Muscle of back (tissue), 3 donors: ENCODE measurements at regions not wholly inside any gene's neighbourhood (a gene's known extent, or its start where the extent isn't known, plus 50 kb on each side); places are given as distances from the start of the nearest gene placed in this dataset.
A peak's percentile ranks its signal among the peaks of the same experiment; 100 is the strongest.

ENCODE experiments used
- DNase-seq, 3 donors: peaks; one replicate each; pipeline versions ENCODE4 v3.0.0 to v3.0.0-alpha.2; 2013

DNA sequence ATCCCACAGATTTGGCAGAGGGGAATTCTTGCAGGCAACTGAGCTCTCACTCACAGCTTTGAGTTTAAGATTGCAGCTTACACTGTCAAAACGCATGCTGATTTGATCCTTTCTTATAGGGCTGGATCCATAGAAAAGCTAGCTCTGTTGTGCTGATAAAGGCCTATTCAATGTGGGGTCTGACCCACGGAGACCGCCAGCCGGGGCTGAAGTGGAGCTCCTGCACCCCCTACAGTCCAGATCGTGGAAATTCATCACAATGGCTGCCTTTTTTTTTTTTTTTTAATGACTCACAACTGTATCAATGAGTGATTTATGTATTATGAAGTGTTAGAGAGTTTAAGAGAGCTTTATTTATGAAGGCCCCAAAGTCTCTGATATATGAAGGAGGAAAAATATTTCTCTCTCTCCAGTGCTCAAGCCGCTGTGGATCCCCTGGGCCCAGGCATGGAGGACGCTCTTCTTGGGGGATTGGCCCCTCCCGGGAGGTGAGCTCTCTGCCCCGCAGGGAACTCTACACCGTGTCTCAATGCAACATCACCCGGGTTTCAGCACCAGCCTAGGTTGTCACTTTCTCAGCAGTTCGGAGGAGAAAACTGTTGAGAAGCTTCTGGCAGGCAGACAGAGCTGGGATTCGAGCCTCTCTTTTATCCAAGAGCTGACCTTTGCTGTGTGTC lies 700.2 kb downstream of the IRX1 start:
- peak; percentile 47 to 79 (median 55) for DNase-seq

DNA sequence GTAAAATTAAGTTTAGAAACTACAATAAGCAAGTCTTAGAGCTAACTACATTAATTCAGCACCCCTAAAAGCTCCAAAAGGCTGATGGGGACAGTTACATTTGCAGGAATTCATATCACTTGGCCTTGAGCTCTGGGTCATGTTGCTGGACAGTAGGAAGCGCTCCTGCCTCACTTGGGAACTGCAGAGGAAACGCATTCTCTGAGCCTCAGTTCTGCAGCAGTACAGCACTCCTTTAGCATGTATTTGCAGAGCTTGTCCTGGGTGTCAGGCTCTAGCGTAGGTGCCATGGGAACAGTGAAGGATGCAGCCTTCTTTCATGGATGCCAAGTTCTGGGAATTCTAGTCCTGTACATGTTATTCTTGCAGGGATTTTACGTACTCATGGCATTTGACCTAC lies 710.4 kb downstream of the IRX1 start:
- DNase-seq: no peak

DNA sequence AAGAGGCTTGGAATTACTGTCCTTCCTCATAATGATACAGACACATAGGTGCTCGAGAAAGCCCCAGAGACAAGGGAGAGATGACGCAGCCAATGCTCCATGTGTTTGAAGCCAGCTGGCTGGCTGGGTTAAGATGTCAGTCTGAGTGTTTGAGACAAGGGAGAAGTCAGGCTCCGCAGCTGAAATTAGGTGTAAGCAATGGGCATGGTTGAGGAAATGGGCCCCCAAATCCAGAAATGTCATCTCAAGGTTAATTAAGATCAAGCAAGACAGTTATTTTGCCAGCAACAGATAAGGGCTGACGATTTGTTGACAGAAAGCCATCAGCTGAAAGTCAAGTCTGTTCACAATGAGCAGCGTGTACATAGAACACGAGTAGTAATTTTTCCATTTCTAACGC lies 713.4 kb downstream of the IRX1 start:
- DNase-seq: no peak

DNA sequence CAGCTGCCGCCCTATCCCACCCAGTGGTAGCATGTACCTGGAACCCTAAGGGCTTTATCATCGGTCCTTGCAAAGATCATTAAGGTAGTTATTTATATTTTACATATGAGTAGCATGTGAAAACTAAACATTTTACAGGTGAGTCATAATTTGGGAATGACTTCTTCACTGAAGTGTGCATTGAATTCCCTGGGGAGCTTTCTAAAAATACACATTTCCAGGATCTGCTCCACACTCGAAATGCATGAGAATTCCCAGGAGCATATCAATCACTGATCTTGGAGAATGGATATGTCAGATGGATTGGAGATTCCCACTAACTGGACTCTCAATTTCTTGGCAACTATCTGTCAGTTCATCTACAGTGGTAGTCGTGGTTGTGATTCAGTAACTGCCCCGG lies 717.5 kb downstream of the IRX1 start:
- DNase-seq: peak in 1 of 3 donors; percentile 72

DNA sequence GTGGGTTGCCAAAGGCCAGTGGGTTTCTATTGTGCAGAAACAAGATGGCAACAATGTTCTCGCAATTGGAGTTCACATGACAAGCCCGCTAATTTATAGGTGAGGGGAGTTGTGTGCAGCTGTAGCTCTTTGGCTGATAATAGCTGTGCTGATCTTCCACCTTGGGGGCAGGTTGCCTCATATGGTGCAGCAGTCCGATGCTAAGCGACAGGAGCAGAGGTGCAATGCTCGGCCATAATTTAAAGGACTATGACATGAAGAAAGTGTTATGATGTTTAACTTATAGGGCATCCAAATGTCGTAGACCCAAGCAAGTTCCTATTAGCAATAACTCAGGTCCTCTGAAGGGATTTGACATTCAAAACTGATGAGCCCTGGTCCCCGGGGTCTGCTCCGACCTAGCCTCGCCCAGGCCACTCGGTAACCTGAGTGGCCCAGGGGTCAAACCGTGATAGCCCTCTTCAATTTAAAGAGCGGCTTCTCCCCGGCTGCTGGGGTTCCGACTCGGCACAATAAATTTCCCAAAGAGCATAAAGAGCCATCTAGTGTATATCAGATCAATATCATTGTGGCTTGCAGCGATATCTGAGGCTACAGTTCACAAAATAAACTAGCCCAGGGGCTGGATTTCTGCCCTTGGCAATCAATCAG lies 724.0 kb downstream of the IRX1 start:
- no peak for DNase-seq

DNA sequence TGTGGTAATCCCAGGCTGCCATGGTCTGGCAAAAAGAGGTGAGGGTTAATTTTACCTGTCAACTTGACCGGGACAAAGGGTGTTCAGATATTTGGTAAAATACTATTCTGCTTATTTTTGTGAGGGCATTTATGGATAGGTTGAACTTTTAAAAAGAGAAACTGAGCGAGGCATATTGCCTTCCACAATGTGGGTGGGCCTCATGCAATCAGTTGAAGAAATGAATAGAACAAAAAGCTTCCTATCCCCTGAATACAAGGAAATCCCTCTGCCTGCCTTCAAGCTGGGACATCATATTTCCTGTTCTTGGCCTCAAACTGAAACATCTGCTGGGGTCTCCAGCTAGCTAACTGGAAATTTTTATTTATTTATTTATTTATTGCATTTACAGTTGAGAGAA lies 734.7 kb downstream of the IRX1 start:
- no peak for DNase-seq

DNA sequence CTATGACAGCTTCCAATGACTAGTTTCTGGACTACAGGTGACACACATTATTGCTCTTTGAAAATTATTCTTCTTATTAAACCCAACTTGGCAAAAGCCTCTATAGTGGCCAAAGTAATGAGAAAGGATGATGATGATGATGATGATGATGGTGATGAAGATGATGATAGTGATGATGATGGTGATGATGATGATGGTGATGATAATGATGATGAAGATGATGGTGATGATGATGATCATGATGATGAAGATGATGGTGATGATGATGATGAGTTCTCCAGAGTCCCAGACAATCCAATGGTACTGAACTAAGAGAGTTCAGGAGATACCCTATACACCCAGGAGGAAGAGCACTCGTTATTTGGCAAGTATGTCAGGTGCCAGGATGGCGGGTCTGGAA lies 739.4 kb downstream of the IRX1 start:
- DNase-seq: no peak

DNA sequence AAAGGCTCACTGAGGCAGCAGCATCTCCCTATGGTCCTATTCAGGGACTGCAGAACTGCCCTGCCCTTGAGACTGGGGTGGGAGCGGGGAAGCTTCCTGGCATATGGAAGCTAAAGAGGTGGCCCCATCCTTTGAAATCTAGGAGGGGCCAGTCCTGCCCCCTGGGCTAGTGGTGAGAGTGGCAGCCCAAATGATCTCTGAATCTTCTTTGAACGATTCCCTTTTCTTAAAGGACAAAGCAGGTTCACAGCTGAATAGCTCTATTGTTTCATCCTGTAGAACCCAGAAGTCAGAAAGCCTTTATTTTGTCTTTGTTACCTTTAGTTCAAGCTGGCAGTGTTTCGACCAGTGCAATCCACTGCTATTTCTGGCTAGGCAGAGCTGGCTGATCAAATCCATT lies 741.9 kb downstream of the IRX1 start:
- DNase-seq: no peak

DNA sequence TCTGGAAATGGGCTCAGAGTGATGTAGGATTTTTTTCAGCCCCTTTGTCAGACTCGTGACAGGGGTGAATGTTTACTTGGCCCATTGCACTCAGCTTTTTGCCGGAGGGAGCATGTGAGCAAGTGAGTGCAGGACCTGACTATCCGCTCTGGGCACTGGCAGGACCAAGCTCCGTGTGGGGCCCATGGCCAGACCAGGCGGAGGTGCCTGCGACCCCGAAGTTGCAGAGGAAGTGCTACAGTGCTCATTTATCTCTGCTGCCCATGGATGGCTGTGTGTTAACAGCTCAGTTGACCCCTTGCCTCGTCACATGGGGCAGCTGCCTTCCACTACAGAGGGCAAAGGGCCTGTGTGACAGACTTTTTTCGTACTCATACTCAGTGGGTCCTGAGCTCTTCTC lies 744.3 kb downstream of the IRX1 start:
- no peak for DNase-seq

DNA sequence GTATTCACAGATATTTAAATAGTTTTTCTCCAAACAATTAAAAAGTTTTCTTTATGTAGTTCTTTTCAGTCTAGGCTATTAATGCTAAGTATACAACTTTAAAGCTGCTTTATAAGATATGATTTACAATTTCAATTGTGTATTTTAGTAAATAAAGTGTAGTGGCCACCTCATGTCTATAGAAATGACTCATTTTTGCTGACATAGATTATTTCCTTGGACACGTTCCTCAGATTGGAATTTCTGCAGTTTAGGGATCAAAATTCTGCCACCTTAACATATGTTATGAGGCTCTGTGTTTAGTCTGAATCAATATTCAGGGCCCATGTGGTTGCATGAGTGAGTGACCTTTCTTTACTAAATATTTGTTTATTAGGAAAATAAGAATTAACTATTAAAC lies 750.2 kb downstream of the IRX1 start:
- DNase-seq: no peak

DNA sequence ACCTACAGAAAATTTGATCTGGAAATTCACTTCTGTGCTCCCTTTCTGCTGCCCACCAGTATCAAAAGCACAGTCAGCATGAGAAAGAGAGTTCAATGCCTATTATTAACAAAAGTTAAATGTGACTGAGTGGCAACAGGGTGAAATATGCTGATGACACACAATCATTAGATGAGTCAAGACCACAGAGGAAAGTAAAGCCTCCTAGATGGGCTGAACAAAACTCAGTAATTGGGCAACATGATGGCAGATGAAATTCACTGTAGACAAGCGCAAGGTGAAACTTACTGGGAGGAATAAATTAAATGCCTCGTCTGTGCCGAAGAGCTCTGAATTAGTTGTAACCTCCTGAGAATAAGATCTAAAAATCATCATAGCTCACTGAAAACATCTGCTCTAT lies 752.8 kb downstream of the IRX1 start:
- DNase-seq: peak in 1 of 3 donors; percentile 43

DNA sequence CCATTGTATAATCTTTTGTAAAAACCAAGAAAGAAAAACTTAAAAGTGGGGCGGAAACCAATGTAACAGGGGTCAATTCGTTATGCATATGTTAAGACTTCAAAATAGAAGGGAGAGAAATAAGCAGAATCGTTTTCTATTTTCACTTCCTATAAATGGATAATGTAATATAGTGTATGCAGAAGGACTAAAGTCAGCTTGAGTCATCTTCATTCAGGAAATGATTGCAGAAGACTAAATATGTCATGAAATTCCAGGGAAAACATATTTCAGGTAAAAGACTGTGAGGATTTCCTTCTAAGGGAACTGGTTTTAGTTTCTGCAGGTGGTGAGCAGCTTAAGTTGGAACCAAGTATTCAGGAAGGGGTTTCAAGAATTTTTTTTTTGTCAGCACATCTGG lies 753.3 kb downstream of the IRX1 start:
- DNase-seq: no peak

DNA sequence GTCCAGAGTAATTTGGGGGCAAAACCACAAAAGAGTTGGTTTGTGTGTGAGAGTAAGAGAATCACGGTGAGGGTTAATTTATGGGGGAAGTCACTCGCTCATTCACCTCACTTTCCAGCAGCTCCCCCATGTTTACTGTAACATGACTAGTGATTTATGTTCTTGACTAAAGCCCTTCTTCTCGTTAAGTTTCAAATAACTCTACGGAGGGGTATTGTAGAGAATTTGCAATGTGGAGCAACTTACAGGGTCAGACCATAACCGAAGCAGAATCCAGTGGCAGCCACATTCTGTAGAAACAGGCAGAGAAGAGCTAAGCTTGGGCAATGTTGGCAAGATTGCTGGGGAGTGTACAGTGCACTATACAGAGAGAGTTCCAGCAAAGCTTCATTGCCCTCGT lies 760.6 kb downstream of the IRX1 start:
- no peak for DNase-seq

DNA sequence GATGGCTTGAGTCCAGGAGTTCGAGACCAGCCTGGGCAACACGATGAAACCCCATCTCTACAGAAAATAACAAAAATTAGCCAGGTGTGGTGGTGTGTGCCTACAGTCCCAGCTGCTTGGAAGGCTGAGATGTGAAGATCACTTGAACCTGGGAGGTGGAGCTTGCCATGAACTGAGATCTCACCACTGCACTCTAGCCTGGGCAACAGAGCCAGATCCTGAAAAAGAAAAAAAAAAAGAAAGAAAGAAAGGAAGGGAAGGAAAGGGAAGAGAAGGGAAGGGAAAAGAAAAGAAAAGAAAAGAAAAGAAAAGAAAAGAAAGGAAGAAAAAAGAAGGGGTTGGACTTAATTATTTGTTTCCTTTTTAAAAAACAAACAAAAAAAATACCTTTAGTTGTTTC lies 764.2 kb downstream of the IRX1 start:
- no peak for DNase-seq

DNA sequence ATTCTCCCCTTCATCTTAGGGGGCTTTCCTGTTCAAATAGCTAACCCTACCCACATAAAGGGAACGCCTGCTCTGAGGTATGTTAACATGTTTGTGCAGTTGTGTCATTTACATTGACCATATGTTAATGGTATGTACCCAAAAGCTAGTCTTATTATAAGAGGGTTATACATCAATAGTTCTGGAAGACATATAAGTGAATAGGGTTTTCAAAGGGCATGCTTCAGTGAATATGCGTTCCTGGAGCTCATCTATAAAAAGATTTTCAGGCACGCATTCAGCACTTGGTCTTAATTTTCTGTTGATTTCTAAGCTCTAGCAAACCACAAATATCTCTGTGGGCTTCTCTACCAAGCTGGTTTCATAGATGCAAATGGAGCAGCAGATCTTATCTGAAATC lies 766.1 kb downstream of the IRX1 start:
- peak in 1 of 3 donors; percentile 54 for DNase-seq

DNA sequence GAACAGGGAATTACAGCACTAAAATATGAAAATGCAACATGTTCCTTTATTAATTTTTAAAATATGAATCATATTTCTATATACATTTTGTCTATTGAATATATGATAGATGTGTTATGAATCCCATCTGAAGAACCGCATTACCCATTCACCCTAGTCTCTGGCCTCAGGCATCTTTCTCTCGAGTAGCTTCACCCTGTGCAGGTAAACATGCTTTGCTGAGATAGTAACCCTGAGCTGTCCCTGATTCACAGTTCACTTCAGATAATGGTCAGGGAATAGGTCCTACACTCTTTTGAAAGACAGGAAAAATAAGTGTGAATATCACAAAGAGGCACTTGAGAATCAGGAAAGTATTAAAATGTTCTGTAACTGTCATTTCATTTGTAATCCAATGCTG lies 766.8 kb downstream of the IRX1 start:
- no peak for DNase-seq

DNA sequence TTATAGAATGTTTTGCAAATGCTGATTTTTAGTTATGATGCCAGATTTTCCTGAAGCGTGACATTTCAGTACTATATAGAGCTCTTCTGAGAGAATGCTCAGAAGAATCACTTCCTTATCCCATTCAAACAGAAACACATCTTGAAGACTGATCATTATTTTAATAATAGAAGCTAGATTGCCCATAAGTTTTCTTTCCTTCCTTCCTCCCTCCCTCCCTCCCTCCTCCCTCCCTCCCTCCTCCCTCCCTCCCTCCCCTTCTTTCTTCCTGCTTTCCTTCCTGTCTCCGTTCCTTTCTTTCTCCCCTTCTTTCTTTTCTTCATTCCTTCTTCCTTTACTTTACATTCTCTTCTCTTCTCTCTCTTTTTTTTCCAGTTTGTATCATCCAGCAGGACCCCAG lies 767.4 kb downstream of the IRX1 start:
- DNase-seq: no peak

DNA sequence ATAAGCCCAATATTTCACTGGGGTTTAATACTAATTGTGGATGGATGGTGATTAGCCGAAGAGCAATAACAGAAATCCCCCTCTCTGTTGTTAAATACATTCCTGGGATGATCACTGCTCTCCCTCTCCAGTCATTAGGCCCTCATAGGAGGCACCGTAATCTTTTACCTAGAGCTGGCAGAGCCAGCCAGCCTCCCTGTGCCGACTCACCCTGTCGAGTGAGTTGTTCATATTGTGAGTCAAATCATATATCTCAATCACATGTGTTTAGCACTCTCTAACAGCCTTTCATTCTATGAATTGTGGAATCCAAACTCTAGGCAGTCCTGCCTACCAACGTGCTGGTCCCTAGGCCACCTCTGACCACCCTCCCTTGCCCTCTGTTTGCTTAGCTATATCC lies 771.0 kb downstream of the IRX1 start:
- no peak for DNase-seq

DNA sequence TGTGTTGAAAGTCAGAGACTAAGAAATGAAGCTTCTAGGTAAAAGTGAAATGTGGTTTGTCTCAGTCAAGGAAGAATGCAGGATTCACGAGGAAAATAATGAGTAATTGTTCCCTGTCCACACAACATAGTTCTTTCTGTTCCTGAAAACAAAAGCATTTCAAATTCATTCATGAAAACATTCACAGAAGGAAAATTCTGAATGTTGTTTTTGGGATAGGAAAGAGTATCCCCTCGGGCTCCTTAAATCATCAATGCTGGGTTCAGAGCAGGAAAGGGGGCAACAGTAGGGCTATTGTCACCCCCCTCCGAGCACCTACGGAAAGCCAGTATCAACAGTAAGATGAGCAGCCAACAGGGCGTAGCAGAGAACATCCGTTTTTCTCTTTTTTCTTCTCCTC lies 769.9 kb upstream of the ADAMTS16 start:
- DNase-seq: no peak

DNA sequence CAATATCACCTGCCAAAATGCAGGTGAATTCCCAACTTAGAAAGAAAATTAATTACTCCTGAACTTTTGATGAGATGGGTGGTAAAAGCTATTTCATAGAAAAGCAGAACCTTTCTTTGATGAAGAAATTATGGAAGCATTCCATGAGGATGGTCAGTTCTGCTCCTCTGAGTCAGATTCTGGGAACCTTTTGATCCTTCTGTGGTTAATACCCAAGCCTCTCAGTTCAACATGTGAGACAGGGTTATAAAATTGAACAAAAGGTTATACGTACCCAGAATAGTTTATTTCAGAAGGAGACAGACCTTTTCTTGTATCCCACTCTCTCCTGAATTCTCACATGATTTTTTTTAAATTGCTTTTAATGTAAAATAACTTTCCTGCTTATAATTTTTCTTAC lies 767.6 kb upstream of the ADAMTS16 start:
- no peak for DNase-seq

DNA sequence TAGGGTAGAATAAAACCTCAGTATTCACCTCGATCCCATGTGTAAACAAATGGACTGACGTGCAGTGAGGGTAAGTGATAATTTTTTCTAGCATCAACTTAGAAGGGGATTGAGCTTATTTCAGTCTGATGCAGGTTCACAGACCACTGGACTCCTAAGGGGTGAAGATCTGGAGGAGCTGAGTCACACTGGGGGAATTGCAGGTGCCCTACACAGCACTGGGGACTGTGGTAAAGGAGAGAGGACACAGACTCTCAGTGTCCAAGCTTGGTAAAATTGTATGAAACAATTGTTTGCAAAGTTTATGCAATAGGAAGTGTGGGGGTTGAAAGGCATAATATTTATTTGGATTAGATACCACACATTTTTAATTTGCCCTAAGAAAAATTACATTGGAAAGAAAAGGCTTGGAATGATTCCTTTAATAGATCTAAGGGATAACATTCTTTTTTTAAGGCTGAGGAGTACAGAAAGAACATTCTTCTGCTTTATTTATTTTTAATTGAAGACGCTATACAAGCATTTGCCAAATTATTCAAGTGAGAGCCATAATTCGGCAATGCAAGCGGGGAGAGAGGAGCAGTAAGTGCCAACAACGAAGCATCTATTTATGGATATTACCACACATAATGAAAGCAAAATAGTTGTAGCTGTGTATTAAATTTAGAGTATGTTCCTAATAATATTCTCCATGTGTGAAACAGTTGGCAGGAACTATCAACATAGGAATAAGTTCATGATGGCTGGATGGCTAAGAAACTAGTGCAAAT lies 766.9 kb upstream of the ADAMTS16 start:
- no peak for DNase-seq

DNA sequence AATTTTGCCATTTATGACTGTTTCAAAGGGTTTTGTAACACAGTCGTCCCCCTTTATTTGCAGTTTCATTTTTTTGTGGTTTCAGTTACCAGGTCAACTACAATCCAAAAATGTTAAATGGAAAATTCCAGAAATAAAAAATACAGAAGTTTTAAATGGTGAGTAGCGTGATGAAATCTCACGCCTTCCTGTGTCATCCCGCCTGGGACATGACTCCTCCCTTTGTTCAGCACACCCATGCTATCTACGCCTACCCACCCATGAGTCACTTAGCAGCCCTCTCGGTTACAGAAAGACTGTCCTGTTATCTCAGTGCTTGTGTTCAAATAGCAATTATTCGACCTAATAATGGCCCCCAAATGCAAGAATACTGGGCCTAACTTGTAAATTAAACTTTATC lies 765.3 kb upstream of the ADAMTS16 start:
- DNase-seq: no peak

DNA sequence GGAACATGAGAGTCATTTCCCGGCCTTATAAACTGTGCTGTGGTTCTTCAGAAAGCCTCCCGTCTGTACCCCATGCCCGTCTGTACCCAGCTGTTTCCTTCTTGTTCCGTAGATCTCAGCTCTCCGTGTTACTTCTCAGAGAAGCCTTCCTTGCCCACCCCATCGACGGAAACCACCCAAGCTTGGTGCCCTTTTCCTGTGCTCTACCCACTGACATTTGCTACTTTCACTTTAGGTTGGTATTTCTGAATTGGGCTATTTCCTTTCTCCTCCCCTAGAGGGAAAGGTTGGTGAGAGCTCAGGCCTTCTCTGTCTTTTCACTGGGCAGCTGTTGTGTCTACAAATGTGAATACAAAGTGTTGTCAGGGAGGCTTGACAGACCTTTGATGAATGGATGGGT lies 764.5 kb upstream of the ADAMTS16 start:
- no peak for DNase-seq
